MV-4-11 (cell line): ENCODE measurements at regions not wholly inside any gene's neighbourhood (a gene's known extent, or its start where the extent isn't known, plus 50 kb on each side); places are given as distances from the start of the nearest gene placed in this dataset.

ENCODE experiments used
- DNase-seq: peaks from one replicate; lab custom pipeline; 2025; lab: John Stamatoyannopoulos, UW

DNA sequence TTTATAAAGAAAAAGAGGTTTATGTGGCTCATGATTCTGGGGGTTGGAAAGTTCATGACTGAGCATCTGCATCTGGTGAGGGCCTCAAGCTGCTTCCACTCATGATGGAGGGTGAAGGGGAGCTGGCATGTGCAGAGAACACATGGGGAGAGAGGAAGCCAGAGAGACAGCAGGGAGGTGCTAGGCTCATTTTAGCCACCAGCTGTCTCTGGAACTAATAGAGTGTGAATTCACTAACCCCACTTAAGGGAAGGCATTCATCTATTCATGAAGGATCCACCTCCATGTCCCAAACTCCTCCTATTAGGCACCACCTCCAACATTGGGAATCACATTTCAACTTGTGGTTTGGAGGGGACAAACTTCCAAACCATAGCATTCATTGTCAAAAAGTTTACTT is 137.3 kb upstream of the PMEPA1 start:
- no peak for DNase-seq

DNA sequence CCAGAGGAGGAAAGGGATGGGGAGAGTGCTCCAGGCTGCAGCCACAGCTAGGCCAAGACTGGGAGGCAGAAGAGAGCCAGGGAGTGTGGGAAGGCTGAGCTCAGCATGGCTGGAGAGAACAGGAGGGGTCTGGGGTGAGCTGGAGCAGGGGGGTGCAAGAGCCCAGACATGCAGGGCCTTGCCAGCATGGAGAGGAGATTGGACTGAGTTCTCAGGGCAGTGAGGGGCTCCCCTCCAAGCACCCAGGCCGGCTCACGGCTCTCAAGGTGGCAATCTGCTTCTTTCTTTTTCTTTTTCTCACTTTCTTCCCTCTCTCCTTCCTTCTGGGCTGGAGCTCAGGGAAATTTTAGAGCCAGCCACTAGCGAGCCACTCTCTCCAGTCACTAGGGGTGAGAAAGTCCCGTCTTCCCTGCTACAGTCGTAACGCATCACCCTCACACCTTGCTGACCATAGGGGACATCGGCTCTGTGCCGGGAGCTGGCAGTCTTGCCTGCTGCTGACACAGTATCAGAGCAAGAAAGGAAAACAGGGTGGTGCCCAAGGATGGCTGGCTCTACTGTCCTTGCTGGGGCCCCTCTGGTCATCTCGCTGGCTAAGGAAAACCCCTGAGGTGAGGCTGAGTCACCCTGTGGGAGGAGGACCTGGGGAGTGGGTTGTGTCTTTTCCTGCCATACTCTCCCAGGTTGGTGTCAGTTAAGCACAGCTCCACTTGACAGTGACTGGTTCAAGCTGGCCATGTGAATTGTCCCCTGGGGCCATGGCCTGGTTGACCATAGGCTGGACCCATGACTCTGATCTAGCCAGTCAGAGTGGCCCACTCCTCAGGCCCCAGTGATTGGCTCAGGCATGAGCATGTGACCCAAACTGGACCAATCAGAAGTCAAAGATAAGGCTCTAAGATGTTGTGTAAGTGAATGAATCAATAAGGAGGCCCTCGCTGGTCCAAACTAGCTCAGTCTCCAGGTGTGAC is 135.1 kb upstream of the PMEPA1 start:
- no peak for DNase-seq

DNA sequence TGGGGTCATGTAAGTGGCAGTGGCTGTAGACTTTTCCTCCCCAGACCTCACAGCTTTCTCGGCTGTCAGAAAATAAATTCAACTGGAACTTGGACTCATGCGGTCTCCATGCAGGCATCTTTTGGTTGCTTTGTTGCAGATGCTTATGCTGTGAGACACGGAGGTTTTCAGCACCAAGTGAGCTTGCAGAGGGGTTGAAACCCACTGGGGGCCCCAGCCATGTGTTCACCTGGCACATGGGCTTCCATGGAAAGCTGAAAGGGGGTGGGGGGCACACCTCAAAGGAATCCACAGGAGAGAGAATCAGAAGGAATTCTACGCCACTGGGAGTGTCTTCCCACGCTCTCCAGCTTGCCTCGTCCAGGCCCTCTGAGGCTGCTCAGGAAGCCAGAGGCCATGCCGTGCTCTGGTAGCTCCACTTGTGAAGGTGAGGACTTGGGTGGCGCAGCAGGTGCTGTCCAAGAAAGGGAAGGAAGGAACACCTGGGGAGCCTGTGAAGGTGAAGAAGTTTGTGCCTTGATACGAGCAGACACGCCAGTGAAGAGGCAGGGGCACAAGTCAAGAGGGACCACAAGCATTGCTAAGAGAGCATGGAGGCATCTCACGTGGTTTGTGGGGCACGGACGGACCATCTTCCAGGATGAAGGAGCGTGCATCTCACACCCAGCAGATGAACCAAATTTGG is 134.3 kb upstream of the PMEPA1 start:
- DNase-seq = no peak

DNA sequence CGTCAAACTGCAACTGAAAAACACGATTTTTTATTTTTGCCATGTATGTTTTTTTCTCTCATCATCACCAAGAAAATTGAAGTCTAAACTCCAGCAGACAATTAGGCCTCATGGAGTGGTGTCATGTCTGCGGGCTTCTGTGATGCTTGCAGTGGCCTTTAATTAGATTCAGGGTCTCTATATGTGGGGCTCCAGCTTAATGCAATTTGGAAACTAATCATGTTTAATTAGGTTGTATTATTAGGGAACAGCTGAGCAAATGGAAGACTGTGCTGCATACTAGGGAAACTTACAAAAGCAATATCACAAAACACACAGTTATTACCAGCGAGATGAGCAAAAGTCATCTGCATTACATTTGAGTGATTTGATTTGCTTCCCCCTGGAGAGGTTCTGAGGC is 132.9 kb upstream of the PMEPA1 start:
- no peak for DNase-seq

DNA sequence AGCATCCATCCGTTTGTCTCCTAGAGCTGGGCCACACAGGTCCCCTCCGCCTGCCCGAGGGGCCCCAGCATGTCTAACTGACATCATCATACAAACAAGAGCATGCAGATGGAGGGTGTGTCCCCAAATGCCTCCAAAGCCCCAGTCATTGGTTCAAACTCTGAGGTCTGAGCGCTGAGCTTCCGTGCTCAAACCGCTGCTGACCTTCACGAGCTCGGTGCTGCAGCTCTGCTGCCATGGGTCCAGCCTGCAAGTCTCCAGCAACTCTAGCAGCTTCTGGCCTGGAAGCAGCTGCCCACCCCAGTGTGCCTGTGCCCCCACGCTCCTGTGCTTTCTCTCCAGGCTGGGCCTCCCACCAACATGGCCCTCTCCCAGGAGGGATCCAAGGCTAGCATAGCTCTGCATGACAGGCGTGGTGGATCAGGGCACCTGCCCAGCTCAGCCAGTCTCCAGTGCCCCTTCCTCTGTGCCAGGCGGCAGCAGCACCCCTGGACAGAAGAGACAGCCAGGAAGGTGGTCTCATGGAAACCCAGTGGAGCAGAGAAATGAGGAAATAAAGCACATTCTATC is 131.6 kb upstream of the PMEPA1 start:
- DNase-seq = no peak

DNA sequence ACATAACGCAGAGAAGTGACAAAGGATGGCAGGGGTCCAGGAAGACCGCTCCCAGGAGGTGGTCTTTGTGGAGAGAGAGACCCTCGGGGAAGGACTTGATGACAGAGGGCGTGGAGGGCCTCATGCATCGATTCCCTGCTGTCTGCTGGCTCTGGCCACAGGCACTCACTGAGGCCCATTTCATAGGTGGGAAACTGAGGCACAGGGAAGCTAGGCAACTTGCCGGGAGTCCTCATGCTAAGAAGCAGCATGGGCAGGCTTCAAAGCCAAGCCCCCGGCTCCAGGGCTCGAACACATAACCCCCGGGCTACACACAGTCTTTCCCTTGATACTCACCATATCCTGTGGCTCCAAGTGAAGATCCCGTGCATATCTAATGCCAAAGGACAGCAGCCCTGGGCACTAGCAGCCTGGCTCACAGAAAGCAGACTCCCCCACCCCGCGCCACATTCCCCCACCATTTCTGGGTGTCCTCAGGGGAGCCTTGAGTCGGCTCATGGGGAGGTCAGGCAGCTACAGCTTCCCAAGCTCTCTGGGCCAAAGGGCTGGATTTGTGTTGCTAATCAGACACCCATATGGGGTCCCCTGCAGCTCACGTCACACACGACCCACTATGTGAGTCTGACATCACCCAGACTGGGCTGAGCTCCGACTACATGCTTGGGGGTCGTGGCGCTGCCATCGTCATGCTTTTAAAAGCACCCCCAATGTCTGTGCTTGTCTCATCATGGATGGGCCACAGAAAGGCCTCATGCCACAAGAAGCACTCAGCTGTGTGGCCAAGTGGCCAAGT is 130.9 kb upstream of the PMEPA1 start:
- no peak for DNase-seq

DNA sequence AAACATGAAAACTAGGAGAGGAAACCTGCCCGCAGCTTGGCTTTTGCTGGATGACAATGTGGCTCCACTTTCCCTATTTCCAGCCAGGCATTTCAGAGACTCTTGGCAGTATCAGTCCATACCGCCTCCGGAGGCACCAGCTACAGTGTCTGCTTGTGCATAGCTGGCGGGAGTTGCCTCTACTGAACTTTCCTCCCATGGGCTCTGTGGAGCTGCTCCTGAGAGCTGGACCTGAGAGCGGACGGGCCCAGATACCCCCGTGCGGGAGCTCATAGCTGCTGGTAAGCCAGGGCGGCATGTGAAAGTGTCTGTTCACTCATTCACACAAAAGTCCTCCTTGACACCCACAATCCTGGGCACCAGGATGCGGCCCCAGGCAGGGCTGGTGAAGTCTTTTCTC is 130.3 kb upstream of the PMEPA1 start:
- DNase-seq = no peak

DNA sequence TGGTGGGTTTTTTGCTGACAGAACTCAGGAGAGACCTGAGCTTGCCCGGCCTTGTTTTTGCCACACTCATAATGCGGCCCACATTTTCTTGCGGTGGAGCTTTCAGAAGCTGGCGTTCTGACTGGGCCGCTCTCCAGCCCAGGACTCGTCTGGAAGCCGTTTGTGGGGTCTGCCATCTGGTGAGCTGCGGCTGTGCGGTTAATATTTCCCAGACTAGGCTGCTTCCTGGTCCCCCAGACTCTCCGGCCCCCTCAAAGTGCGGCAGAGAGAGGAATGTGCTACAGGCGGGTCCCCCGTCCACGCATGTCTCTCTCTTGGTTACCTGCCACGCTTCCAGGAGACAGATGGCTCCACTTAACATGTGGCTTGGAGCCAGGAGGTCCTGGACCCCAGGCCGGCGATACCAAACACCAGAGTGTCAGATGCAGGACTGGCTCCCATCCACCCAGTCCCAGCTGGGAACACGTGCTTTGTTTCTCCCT is 128.9 kb upstream of the PMEPA1 start:
- DNase-seq = no peak

DNA sequence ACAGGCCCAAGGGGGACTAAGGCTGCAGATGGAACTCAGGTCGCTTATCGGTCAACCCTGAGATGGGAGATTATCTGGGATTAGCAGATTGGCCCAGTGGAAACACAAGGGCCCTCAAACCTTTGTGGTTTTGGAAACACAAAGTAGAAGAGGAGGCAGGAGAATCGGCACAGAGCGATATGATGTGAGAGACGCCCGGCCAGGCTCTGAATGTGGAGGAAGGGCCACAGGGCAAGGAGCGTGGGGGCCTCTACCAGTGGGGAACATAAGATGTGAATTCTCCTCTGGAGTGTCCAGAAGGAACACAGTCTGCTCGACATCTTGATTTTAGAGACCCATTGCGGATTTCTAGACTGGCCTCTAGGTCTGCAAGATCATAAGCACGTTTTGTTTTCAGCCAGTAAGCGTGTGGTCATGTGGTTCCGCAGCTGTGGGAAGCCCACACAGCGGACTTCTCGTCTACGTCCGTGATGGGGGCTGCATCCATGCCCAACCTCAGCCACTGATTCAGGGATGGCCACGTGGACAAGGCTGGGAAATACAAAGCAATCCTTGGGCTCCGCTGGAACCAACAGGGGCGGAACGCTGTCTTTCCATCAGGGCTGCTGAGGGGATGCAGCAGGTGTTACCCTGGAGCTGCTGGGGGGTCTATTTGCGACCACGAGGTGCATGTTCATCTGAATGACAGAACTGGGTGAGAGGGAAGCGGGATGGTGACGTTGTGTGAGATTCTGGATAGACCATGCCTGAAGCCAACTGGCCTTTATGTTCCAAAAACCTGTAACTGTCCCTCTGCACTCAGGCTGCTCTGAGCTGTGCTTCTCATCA is 127.6 kb upstream of the PMEPA1 start:
- no peak for DNase-seq

DNA sequence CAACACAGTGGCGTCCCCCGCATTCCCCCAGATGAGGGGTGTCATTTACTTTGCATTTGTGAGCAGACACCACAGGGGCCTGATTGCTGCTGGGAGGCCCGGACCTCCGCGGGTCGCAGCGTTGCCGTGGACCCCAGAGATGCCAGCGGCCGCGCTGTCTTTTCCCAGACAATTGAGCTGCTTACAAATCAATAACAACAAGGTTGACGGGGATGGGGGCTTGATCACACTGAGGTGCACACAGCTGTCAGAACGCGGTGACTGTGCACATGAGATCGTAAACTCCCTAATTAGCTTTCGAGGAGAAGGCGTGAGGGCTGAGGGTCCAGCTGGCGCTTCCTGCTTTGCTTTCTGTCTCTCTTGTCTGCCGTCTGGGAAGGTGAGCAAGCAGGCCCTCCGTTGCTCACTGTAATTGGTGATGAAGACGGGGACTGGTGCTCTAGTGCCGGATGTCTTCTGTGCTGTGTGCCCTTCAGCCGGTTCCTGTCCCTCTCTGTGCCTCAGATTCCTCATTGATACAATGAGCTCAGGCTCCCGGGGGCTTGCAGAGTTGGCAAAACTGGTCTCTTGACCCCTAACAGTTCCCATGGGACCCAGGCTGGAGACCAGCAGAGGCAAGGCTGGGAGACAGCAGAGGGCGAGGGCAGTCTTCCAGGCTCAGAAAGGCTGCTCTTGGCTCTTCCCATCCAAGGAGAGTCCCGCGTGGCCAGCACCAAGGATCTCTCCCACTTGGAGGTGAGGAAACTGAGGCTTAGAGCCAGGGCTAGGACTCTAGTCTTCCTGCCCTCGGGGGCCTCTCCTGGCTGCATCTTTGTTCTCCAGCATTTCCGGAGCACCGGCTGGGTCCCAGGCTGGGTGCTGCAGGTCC is 126.0 kb upstream of the PMEPA1 start:
- DNase-seq = no peak

DNA sequence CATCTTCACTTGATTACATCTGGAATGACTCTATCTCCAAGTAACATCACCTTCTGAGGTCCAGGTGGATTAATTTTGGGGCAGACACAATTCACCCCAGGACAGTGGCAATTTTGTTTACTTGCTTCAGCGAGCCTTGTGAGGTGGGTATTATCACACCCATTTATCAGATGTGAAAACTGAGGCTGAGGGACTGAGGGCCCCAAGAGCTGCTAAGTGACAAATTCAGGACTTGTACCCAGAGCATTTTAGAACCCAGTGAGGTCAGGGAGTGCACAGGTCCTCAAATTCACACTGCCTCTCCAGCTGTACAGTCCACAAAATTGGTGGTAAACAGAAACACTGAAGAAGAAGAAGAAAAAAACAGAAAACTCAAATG is 125.2 kb upstream of the PMEPA1 start:
- no peak for DNase-seq

DNA sequence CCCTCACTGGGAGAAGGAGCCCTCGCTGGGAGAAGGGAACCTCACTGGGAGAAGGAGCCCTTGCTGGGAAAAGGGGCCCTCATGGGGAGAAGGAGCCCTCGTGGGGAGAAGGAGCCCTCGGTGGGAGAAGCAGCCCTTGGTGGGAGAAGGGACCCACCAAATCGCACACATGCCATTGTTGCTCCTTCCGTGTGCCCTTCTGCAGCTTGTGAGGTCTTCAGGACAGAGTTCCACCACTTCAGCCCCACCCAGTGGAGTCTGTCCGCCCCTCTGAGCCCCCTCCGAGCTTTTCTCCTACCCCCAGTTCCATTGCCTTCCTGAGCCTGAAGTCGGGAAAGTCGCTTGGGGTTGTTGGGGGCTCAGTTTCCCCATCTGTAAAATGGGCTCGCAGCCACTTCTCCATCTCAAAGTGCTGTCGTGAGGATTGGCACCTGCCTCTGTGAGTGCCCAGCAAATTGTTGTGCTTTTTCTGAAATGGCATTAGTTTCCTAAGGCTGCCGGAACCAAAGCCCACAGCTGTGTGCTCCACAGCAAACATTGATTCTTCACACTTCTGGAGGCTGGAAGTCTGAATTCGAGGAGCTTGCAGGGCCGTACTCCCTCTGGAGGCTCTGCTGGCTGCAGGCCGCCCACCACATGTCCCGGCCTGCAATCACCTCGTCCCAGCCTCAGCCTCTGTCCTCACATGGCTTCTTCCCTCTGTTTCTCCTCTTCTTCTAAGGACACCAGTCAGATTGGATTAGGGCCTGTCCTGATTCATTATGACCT is 124.7 kb upstream of the PMEPA1 start:
- no peak for DNase-seq

DNA sequence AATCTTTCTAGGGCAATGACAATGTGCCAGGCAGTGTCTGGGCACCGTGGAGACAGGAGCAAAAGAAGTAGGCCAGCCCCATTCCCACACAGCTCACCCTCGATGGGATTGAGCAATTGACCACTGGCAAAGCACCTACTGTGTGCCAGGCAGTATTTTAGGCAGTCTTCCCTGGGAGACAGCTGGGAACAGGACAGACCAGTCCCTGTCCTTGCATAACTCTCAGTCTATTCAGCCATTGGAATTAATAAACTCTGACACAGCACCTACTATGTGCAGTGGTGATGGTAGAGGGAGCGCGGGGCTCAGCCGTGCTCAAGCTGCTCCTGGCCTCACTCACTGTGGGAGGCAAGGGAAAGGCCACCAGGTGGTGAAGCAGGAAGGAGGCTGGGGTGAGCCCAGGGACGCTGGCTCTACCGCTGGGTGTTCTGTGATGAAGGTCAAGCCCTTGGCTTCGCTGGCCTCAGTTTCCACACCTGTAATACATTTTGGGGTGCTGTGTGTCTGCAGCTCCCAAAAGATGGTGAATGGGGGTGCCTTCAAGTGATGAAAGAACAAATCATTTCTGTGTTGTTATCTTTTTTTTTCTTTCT is 122.3 kb upstream of the PMEPA1 start:
- DNase-seq = no peak

DNA sequence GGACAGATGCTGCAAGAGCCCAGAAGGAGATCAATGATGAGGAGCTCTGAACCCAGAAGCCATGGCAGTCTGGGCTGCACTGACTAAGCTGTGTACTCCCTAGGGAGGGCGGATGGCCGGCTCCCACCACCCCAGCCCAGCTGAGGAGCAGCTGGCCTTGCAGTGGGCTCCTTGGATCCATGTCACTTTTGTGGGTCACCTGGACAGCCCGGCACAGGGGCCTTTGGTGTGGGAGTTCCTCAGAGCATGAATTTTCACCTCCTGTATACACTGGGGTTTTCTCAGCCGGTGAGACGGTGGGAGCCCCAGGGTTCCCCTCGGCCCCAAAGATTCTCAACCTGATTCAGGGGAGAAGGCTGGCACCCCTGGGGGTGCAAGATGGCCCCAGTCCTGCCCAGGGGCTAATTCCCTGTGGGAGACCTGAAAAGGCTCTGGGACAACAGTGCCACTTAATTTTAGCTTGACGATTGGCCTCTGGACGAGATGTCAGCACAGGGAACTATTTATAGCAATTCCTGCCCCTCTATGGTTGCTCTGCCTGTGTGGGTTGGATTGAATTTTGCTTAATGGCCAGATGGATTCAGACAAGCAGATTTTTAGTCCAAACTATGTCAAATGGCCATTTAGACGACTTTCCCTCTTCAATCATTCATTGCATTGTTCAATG is 121.6 kb upstream of the PMEPA1 start:
- no peak for DNase-seq

DNA sequence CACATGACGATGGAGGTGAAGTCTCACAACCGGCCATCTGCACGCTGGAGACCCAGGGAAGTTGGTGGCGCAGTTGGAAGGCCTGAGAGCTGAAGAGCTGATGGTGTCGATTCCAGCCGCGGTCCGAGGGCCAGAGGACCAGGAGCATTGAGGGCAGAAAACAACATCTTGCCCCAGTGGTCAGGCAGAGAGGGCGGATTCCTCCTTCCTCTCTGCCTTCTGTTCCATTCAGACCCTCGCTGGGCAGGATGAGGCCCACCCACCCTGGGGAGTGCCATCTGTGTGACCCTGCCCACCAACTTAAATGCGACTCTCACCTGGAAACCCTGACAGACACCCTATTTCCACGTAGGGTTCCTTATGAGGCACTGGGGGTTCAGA is 120.7 kb upstream of the PMEPA1 start:
- no peak for DNase-seq

DNA sequence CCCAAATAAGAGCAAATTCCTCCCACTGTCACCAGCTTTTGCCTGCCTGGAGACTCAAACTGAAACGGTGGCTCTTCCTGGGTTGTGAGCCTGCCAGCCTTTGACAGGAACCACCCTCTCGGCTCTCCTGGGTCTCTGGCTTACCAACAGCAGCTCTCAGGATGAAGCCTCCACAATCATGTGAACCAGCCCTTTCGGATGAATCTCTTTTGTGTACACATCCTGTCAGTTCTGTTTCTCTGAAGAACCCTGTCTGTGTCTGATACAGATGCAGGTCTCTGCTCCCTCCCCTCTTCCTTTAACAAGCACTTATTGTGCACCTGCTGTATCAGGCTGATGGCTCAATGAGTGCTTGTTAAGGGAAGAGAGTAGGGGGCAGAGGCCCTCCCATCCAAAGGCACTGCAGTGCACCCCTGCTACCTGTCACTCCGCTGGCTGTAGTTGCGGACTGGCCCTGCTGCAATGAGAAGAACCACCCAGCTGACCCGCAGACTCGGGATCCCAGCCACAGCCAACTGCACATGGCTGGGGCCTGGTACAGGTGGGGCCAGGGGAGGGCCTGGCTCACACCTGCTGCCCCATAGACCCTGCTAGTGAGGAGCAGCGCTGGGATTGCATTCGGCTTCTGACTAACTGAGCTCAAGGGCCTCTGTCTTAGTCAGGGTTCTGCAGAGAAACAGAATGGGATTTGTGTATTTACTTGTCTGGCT is 120.1 kb upstream of the PMEPA1 start:
- DNase-seq = no peak

DNA sequence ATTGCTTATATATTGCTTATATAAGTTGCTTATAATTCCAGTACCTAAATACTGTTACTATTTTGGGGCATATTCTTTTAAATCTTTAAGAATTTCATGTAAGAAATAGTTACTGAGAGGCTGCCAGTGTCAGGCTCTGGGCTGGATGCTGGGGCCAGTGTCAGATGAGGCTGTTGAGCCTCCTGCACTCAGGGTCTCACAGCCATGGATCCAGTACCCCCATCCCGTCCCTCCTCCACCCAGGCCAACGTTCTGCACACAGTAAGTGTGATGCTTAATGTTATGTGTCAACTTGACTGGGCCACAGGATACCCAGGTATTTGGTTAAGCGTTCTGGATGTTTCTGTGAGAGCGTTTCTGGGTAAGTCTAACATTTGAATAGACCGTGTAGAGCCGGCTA is 119.5 kb upstream of the PMEPA1 start:
- no peak for DNase-seq

DNA sequence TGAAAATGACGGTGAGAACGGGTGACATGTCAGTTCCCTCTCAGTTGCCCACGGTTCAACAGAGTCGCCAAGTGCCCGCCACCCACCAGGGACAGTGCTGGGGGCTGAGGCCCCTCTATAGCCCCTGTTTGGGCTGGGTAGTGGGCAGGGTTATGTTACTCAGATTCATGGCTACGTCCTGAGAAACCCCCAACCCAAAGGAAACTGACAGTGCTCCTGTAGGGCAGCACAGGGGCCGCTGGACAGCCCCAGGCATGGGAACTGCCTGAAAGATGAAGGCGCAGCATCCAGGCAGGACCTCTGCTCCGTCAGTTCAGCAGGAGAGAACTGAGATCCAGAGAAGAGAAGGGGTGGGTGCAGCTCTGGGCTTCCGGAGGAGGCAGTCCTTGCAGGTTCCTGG is 118.9 kb upstream of the PMEPA1 start:
- no peak for DNase-seq
